ENCODE measurements at regions not wholly inside any gene's neighbourhood (a gene's known extent, or its start where the extent isn't known, plus 50 kb on each side); places are given as distances from the start of the nearest gene placed in this dataset.
A peak's percentile ranks its signal among the peaks of the same experiment; 100 is the strongest.

DNA sequence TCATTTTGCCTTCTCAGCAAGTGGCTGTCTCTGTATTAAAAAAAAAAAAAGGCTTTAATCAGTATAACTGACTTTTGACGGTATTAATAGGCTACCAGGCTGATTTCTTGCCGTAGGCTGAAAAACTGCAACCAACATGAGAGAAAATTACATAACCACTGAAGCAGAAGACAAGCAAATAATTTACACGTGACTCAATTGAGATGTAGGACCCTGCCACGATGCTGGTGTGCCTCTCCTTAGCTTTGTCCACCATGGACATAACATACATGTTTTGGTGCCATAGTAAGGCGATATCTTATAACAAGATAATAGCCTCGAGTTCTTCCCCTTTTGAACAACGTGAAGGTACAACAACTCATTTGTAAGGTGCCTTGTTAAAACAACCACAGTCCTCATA is 88.7 kb upstream of the GRIP1 start:
- 86 to 90% methylated on average over 7 of the region's 7 CpGs for WGBS, 2 donors

DNA sequence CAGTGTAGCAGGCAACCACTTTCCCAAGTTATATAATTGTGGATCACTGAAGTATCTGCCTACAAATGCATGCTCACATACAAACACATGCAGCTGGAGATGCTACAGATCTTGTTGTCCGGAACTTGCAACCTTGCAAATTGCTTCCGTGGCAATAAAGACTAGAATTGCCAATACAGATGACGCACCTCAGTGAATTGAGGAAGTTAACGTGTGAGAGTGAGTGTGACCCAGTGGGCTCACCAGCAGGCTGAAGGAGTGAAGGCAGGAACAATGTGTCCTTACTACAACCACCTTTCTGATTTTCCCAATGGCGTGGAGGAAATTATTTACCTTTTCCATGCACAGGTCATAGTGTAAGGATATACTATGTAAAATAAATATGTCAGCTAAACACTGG is 89.4 kb upstream of the GRIP1 start:
- 90 to 92% methylated on average over 5 of the region's 5 CpGs for WGBS, 2 donors

More for the DNA sequence above, 88.7 kb upstream of the GRIP1 start:
- Histone ChIP-seq H3K27me3 (no peaks in the 10 kb centered on the region), H3K4me1 (no peaks in the 10 kb centered on the region), H3K9me3 (no peaks in the 10 kb centered on the region), H3K4me3 (no peak overlapping the region), H3K27ac (no peak overlapping the region), H3K36me3 (ENCODE audit: low read depth, missing control alignments) (no peaks in the 10 kb centered on the region)
- DNase-seq, result no peak
- TF ChIP-seq POLR2A (IDR thresholded peaks at IDR 0.05), result no peak
- TF ChIP-seq, protein P1, sequence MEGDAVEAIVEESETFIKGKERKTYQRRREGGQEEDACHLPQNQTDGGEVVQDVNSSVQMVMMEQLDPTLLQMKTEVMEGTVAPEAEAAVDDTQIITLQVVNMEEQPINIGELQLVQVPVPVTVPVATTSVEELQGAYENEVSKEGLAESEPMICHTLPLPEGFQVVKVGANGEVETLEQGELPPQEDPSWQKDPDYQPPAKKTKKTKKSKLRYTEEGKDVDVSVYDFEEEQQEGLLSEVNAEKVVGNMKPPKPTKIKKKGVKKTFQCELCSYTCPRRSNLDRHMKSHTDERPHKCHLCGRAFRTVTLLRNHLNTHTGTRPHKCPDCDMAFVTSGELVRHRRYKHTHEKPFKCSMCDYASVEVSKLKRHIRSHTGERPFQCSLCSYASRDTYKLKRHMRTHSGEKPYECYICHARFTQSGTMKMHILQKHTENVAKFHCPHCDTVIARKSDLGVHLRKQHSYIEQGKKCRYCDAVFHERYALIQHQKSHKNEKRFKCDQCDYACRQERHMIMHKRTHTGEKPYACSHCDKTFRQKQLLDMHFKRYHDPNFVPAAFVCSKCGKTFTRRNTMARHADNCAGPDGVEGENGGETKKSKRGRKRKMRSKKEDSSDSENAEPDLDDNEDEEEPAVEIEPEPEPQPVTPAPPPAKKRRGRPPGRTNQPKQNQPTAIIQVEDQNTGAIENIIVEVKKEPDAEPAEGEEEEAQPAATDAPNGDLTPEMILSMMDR (IDR thresholded peaks at IDR 0.05), result no peak
- intact Hi-C loops (cut with DNase I; ENCODE audit: low total_unique reads), result no loop called here

DNA sequence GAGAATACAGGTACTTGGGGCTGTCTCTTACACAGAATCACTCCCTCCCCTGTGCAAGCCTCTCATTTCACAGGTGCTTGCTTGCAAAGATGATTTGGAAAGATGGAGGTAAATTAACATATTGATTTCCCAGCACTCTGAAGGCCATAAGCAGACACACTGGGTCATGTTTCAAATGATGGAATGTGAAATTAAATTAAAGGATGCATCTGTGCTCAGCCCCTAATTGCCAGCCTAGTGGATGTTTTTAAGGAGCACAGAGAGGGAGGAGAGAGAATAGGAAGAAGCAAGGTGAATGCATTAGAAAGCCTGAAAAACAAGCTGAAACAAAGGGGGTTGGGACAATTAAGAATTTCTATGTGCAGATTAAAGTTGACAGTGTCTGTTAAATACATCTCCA is 96.1 kb upstream of the GRIP1 start:
- TF ChIP-seq, protein P1 (IDR thresholded peaks at IDR 0.05), result no peak
- no peak for TF ChIP-seq POLR2A (IDR thresholded peaks at IDR 0.05)
- H3K27me3 ChIP-seq, result no peaks in the 10 kb centered on the region
- H3K36me3 ChIP-seq (ENCODE audit: low read depth, missing control alignments), result no peaks in the 10 kb centered on the region
- peaks cover 9% of the 10 kb centered on the region for H3K4me1 ChIP-seq
- no peak for DNase-seq
- H3K9me3 ChIP-seq, result no peaks in the 10 kb centered on the region
- no peak overlapping the region for H3K4me3 ChIP-seq
- intact Hi-C loops (cut with DNase I; ENCODE audit: low total_unique reads), result no loop called here
- no peak overlapping the region for H3K27ac ChIP-seq

More for the DNA sequence above, 89.4 kb upstream of the GRIP1 start:
- Histone ChIP-seq H3K4me1 (no peaks in the 10 kb centered on the region), H3K9me3 (no peaks in the 10 kb centered on the region), H3K27ac (no peak overlapping the region), H3K36me3 (ENCODE audit: low read depth, missing control alignments) (no peaks in the 10 kb centered on the region), H3K27me3 (no peaks in the 10 kb centered on the region), H3K4me3 (no peak overlapping the region)
- no peak for DNase-seq
- intact Hi-C loops (cut with DNase I; ENCODE audit: low total_unique reads), result no loop called here
- TF ChIP-seq, protein P1 (IDR thresholded peaks at IDR 0.05), result no peak
- TF ChIP-seq POLR2A (IDR thresholded peaks at IDR 0.05), result no peak

DNA sequence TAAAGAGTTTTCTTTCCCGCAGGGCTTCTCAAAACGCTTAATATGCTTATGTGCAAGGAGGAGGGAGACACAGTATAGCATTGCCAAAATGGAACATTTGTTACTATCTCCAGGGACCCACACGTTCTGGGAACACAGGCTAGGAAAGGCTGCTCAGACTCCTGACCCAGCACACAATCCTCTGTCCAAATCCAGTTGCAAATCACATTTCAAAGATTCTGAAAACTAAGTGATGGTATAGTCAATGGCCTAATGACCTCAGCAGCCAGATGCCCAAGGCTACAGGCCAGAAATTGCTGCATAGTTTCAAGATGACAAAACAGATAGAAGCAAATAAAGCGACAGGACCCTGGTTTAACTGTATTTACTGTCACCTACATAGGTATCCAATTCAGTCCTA is 97.0 kb upstream of the GRIP1 start:
- WGBS, 2 donors, result 27 to 48% methylated on average over 4 of the region's 4 CpGs
- intact Hi-C loops (cut with DNase I; ENCODE audit: low total_unique reads), result no loop called here
- TF ChIP-seq, protein P1 (IDR thresholded peaks at IDR 0.05), result no peak
- no peak for TF ChIP-seq POLR2A (IDR thresholded peaks at IDR 0.05)
- peak; percentile 28 for DNase-seq
- Histone ChIP-seq H3K36me3 (ENCODE audit: low read depth, missing control alignments) (no peaks in the 10 kb centered on the region), H3K4me1 (peaks cover 9% of the 10 kb centered on the region), H3K27me3 (no peaks in the 10 kb centered on the region), H3K9me3 (no peaks in the 10 kb centered on the region), H3K27ac (no peak overlapping the region), H3K4me3 (no peak overlapping the region)

DNA sequence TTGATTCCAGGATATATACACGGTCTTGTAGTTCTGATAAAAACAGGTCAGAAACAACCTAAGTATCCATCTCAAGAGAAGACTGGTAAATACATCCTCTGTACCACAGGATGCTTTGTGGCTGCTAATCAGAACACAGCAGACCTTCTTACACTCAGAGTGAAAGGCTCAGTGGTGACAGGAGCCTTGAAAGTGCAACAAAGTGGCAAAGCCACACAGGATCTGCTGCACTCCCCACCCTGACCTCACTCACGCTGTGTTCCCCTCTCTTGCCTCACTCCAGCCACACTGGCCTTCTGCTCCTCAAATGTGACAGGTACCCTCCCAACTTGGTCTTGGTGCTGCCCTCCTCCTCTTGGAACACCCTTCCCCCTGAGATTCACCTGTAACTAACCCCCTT is 98.1 kb upstream of the GRIP1 start:
- TF ChIP-seq, protein P1 (IDR thresholded peaks at IDR 0.05), result no peak
- TF ChIP-seq POLR2A (IDR thresholded peaks at IDR 0.05), result no peak
- peak; percentile 88 for DNase-seq
- intact Hi-C loops (cut with DNase I; ENCODE audit: low total_unique reads), result no loop called here
- Histone ChIP-seq H3K36me3 (ENCODE audit: low read depth, missing control alignments) (no peaks in the 10 kb centered on the region), H3K4me3 (no peak overlapping the region), H3K27ac (no peak overlapping the region), H3K27me3 (no peaks in the 10 kb centered on the region), H3K4me1 (peaks cover 9% of the 10 kb centered on the region), H3K9me3 (no peaks in the 10 kb centered on the region)
- WGBS, 2 donors, result 56 to 61% methylated on average over 2 of the region's 2 CpGs

All from testis (tissue), 2 donors.